Astrocyte (in vitro differentiated cells and primary cell): ENCODE measurements at regions not wholly inside any gene's neighbourhood (a gene's known extent, or its start where the extent isn't known, plus 50 kb on each side); places are given as distances from the start of the nearest gene placed in this dataset.

Experiments
- DNase-seq: peaks from one replicate; pipeline ENCODE4 v3.0.0-alpha.2; 2010; ENCODE audit warnings: low read depth
- FAIRE-seq: peaks from 2 replicates; lab custom pipeline; 2011; peaks lifted over from hg19 to GRCh38; lab: Jason Lieb, UNC
- H2AFZ ChIP-seq: 2 replicates; pipeline ENCODE4 v1.6.0; 2012; ENCODE audit warnings: low read depth, low read length, inconsistent platforms
- H3K27ac ChIP-seq: 2 replicates; pipeline ENCODE4 v1.5.1; 2011; ENCODE audit warnings: low read depth, low read length, inconsistent platforms
- H3K27me3 ChIP-seq: 2 replicates; pipeline ENCODE4 v1.6.0; 2011; ENCODE audit warnings: low read length, inconsistent platforms; ENCODE audit not compliant: insufficient read depth
- H3K36me3 ChIP-seq: 2 replicates; pipeline ENCODE4 v1.5.1; 2011; ENCODE audit warnings: low read length, inconsistent platforms; ENCODE audit not compliant: insufficient read depth
- H3K4me1 ChIP-seq: 2 replicates; pipeline ENCODE4 v1.5.1; 2011; ENCODE audit warnings: low read length, inconsistent platforms; ENCODE audit not compliant: insufficient read depth
- H3K4me2 ChIP-seq: 2 replicates; pipeline ENCODE4 v1.6.0; 2012; ENCODE audit warnings: low read length, inconsistent platforms
- H3K4me3 ChIP-seq: 2 replicates; pipeline ENCODE4 v1.5.1; 2011; ENCODE audit warnings: low read depth, mild to moderate bottlenecking, low read length, inconsistent platforms; ENCODE audit not compliant: insufficient read depth
- H3K79me2 ChIP-seq: 2 replicates; pipeline ENCODE4 v1.6.0; 2012; ENCODE audit warnings: mild to moderate bottlenecking, low read length, inconsistent platforms; ENCODE audit not compliant: insufficient read depth
- H3K9ac ChIP-seq: 2 replicates; pipeline ENCODE4 v1.6.0; 2012; ENCODE audit warnings: mild to moderate bottlenecking, low read length, inconsistent platforms
- H3K9me3 ChIP-seq: 2 replicates; pipeline ENCODE4 v1.5.1; 2012; ENCODE audit warnings: low read depth, mild to moderate bottlenecking, low read length, inconsistent platforms; ENCODE audit not compliant: insufficient read depth
- H4K20me1 ChIP-seq: 2 replicates; pipeline ENCODE4 v1.6.0; 2012; ENCODE audit warnings: low read length, inconsistent platforms; ENCODE audit not compliant: insufficient read depth
- H3K27ac Mint-ChIP-seq: one replicate; pipeline ENCODE4 v1.8.0; 2021; ENCODE audit warnings: mild to moderate bottlenecking, mixed read lengths; ENCODE audit not compliant: unreplicated experiment
- H3K27me3 Mint-ChIP-seq: one replicate; pipeline ENCODE4 v1.8.0; 2021; ENCODE audit warnings: low read depth, mixed read lengths; ENCODE audit not compliant: unreplicated experiment
- H3K36me3 Mint-ChIP-seq: one replicate; pipeline ENCODE4 v1.8.0; 2021; ENCODE audit warnings: low read depth, mixed read lengths; ENCODE audit not compliant: unreplicated experiment
- H3K4me1 Mint-ChIP-seq: one replicate; pipeline ENCODE4 v1.8.0; 2021; ENCODE audit warnings: low read depth, mixed read lengths; ENCODE audit not compliant: unreplicated experiment
- H3K4me3 Mint-ChIP-seq: one replicate; pipeline ENCODE4 v1.8.0; 2021; ENCODE audit warnings: mild to moderate bottlenecking, moderate library complexity, mixed read lengths; ENCODE audit not compliant: unreplicated experiment
- H3K9me3 Mint-ChIP-seq: one replicate; pipeline ENCODE4 v1.8.0; 2021; ENCODE audit warnings: mild to moderate bottlenecking, mixed read lengths; ENCODE audit not compliant: unreplicated experiment
- EZH2 ChIP-seq: IDR thresholded peaks from 2 replicates; pipeline ENCODE4 v1.6.1; 2012; ENCODE audit warnings: mild to moderate bottlenecking, low read length, inconsistent platforms; ENCODE audit not compliant: insufficient read depth
- TF ChIP-seq, protein P1 (sequence below): IDR thresholded peaks from 2 replicates; pipeline ENCODE4 v1.5.1; 2011; ENCODE audit warnings: low read depth, mild to moderate bottlenecking, inconsistent platforms, low read length, moderate library complexity; ENCODE audit not compliant: insufficient read depth

GRCh38 chr1:62998845-62999649 lies 215.1 kb downstream of the ATG4C start:
- Histone ChIP-seq H3K79me2 (no peaks in the 10 kb centered on the region), H3K4me3 (no peak overlapping the region), H3K27me3 (peaks cover 8% of the 10 kb centered on the region), H3K4me2 (no peak overlapping the region), H3K9ac (no peak overlapping the region), H2AFZ (no peak overlapping the region), H3K9me3 (no peaks in the 10 kb centered on the region), H4K20me1 (no peaks in the 10 kb centered on the region), H3K27ac (no peak overlapping the region), H3K4me1 (no peaks in the 10 kb centered on the region), H3K36me3 (no peaks in the 10 kb centered on the region)
- Mint-ChIP-seq H3K4me1 (no peaks in the 10 kb centered on the region), H3K4me3 (no peak overlapping the region), H3K27me3 (peaks cover 7% of the 10 kb centered on the region), H3K9me3 (no peaks in the 10 kb centered on the region), H3K27ac (no peak overlapping the region), H3K36me3 (no peaks in the 10 kb centered on the region)
- TF ChIP-seq EZH2 = no peak
- DNase-seq (no peak), FAIRE-seq (no peak)

DNA sequence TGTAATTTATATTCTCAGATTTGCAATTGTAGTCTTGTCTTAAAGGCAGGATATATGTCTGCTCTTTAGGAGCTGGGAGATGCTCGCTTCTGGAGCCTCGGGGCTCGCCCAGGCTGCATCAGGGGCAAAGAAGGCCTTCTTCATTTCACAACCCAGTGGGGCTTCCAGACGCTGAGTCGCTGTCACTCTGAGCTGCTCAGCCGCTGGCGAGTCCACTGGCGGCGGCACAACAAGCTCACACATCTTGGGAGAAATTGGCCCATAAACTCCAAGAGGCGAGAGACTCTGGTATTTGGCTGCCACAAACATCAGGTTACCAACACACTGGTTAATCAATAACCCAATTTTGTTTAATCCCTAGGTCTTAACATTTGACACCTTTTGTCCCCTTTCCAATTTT lies 216.6 kb downstream of the ATG4C start:
- DNase-seq (no peak), FAIRE-seq (no peak)
- Mint-ChIP-seq H3K36me3 (no peaks in the 10 kb centered on the region), H3K4me3 (no peak overlapping the region), H3K27ac (no peak overlapping the region), H3K27me3 (peaks cover 6% of the 10 kb centered on the region), H3K9me3 (no peaks in the 10 kb centered on the region), H3K4me1 (no peaks in the 10 kb centered on the region)
- peaks cover 8% of the 10 kb centered on the region for H3K27me3 ChIP-seq
- no peaks in the 10 kb centered on the region for H4K20me1 ChIP-seq
- TF ChIP-seq EZH2 = no peak
- TF ChIP-seq, protein P1, sequence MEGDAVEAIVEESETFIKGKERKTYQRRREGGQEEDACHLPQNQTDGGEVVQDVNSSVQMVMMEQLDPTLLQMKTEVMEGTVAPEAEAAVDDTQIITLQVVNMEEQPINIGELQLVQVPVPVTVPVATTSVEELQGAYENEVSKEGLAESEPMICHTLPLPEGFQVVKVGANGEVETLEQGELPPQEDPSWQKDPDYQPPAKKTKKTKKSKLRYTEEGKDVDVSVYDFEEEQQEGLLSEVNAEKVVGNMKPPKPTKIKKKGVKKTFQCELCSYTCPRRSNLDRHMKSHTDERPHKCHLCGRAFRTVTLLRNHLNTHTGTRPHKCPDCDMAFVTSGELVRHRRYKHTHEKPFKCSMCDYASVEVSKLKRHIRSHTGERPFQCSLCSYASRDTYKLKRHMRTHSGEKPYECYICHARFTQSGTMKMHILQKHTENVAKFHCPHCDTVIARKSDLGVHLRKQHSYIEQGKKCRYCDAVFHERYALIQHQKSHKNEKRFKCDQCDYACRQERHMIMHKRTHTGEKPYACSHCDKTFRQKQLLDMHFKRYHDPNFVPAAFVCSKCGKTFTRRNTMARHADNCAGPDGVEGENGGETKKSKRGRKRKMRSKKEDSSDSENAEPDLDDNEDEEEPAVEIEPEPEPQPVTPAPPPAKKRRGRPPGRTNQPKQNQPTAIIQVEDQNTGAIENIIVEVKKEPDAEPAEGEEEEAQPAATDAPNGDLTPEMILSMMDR = no peak
- no peaks in the 10 kb centered on the region for H3K36me3 ChIP-seq
- no peak overlapping the region for H3K27ac ChIP-seq
- no peaks in the 10 kb centered on the region for H3K79me2 ChIP-seq
- H3K9me3 ChIP-seq = no peaks in the 10 kb centered on the region
- no peak overlapping the region for H3K4me3 ChIP-seq
- no peak overlapping the region for H2AFZ ChIP-seq
- H3K4me2 ChIP-seq = no peak overlapping the region
- no peaks in the 10 kb centered on the region for H3K4me1 ChIP-seq
- no peak overlapping the region for H3K9ac ChIP-seq

GRCh38 chr1:63004868-63005267 lies 220.9 kb downstream of the ATG4C start:
- FAIRE-seq (no peak), DNase-seq (no peak)
- TF ChIP-seq, protein P1 = peak; percentile 31
- no peak for TF ChIP-seq EZH2
- Mint-ChIP-seq H3K4me1 (no peaks in the 10 kb centered on the region), H3K27me3 (peaks cover 7% of the 10 kb centered on the region), H3K27ac (no peak overlapping the region), H3K4me3 (no peak overlapping the region), H3K36me3 (no peaks in the 10 kb centered on the region), H3K9me3 (no peaks in the 10 kb centered on the region)
- no peaks in the 10 kb centered on the region for H3K36me3 ChIP-seq
- no peak overlapping the region for H3K27ac ChIP-seq
- no peak overlapping the region for H2AFZ ChIP-seq
- H4K20me1 ChIP-seq = no peaks in the 10 kb centered on the region
- no peaks in the 10 kb centered on the region for H3K4me1 ChIP-seq
- H3K27me3 ChIP-seq = peaks cover 8% of the 10 kb centered on the region
- H3K4me3 ChIP-seq = no peak overlapping the region
- H3K9me3 ChIP-seq = no peaks in the 10 kb centered on the region
- H3K4me2 ChIP-seq = no peak overlapping the region
- H3K9ac ChIP-seq = no peak overlapping the region
- no peaks in the 10 kb centered on the region for H3K79me2 ChIP-seq
